ENCODE measurements at regions not wholly inside any gene's neighbourhood (a gene's known extent, or its start where the extent isn't known, plus 50 kb on each side); places are given as distances from the start of the nearest gene placed in this dataset.

GRCh38 chr14:58871573-58871972 is 233.8 kb downstream of the DACT1 start:
- no peak for FAIRE-seq
- no TSS peak for BruUV-seq (replicated peaks)

More at GRCh38 chr14:58871573-58871972, 233.8 kb downstream of the DACT1 start:
- Histone ChIP-seq H3K4me3 (no peak overlapping the region), H3K4me1 (ENCODE audit: control insufficient read depth, insufficient read depth, low read length) (no peaks in the 10 kb centered on the region), H3K4me2 (ENCODE audit: control insufficient read depth, insufficient read depth) (no peak overlapping the region), H4K20me1 (ENCODE audit: control insufficient read depth, insufficient read depth) (no peaks in the 10 kb centered on the region), H3K27me3 (replicated peaks in 1 of 2; ENCODE audit: control insufficient read depth in 2 of 2, insufficient read depth in 2 of 2, low read length in 1 of 2) (no peaks in the 10 kb centered on the region), H3K79me2 (ENCODE audit: control insufficient read depth, insufficient read depth, low read length) (no peaks in the 10 kb centered on the region), H3K9me3 (replicated peaks; ENCODE audit: control insufficient read depth, insufficient read depth, low read length) (no peaks in the 10 kb centered on the region), H3K36me3 (ENCODE audit: control insufficient read depth in 2 of 2, insufficient read depth in 2 of 2, low read length in 1 of 2) (no peaks in the 10 kb centered on the region), H3K27ac (ENCODE audit: control insufficient read depth, insufficient read depth) (no peak overlapping the region), H2AFZ (ENCODE audit: control insufficient read depth, low read depth, low read length) (no peak overlapping the region), H3K9ac (ENCODE audit: control insufficient read depth, insufficient read depth, low read length) (no peak overlapping the region)
- CTCF ChIA-PET, result interaction anchor here (0.7 kb wide), 1 partner anchor 9 kb away, joined by 3 read pairs; no protein-coding TSS in a partner anchor
- RAD21 ChIA-PET (ENCODE audit: unreplicated experiment), result no interaction called here
- DNase-seq (ENCODE audit: low read depth, low spot score) (no peak), ATAC-seq (no peak)
- SMC1A ChIA-PET (ENCODE audit: uncharacterized antibody, unreplicated experiment), result interaction anchor here (0.7 to 1.1 kb wide), 3 partner anchors 22 to 84 kb away, joined by 3 read pairs; no protein-coding TSS in a partner anchor
- POLR2A ChIA-PET, result no interaction called here
- in situ Hi-C loops (cut with MboI) (no loop called here), intact Hi-C loops (cut with micrococcal nuclease; ENCODE audit: unreplicated experiment) (no loop called here)
- TF ChIP-seq EP300 (IDR thresholded peaks at IDR 0.05; ENCODE audit: borderline replicate concordance in 1 of 2, control insufficient read depth in 1 of 2, low read depth in 2 of 2, low read length in 2 of 2), result no peak
- no peak for TF ChIP-seq NFYB (IDR thresholded peaks at IDR 0.05; ENCODE audit: insufficient read depth, low read depth, low read length)
- TF ChIP-seq, protein P1, sequence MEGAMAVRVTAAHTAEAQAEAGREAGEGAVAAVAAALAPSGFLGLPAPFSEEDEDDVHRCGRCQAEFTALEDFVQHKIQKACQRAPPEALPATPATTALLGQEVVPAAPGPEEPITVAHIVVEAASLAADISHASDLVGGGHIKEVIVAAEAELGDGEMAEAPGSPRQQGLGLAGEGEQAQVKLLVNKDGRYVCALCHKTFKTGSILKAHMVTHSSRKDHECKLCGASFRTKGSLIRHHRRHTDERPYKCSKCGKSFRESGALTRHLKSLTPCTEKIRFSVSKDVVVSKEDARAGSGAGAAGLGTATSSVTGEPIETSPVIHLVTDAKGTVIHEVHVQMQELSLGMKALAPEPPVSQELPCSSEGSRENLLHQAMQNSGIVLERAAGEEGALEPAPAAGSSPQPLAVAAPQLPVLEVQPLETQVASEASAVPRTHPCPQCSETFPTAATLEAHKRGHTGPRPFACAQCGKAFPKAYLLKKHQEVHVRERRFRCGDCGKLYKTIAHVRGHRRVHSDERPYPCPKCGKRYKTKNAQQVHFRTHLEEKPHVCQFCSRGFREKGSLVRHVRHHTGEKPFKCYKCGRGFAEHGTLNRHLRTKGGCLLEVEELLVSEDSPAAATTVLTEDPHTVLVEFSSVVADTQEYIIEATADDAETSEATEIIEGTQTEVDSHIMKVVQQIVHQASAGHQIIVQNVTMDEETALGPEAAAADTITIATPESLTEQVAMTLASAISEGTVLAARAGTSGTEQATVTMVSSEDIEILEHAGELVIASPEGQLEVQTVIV (IDR thresholded peaks at IDR 0.05; ENCODE audit: borderline replicate concordance, partially characterized antibody), result no peak
- TF ChIP-seq ATF7 (IDR thresholded peaks at IDR 0.05; ENCODE audit: low read depth), result no peak
- TF ChIP-seq SMAD5 (IDR thresholded peaks at IDR 0.05; ENCODE audit: low read depth), result no peak
- TF ChIP-seq, protein P2, sequence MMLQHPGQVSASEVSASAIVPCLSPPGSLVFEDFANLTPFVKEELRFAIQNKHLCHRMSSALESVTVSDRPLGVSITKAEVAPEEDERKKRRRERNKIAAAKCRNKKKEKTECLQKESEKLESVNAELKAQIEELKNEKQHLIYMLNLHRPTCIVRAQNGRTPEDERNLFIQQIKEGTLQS (IDR thresholded peaks at IDR 0.05; ENCODE audit: borderline replicate concordance, extremely low read depth, low read depth, low read length), result no peak
- no peak for TF ChIP-seq ZZZ3 (IDR thresholded peaks at IDR 0.05; ENCODE audit: control insufficient read depth, insufficient read length, low read depth)
- no peak for TF ChIP-seq RBBP5 (conservative IDR thresholded peaks at IDR 0.05)
- no peak for TF ChIP-seq PML (IDR thresholded peaks at IDR 0.05; ENCODE audit: low read length)
- TF ChIP-seq SREBF1 (IDR thresholded peaks at IDR 0.05; ENCODE audit: low read length), result no peak
- no peak for TF ChIP-seq ZNF622 (IDR thresholded peaks at IDR 0.05)
- whole genome bisulfite sequencing (ENCODE audit: insufficient coverage, insufficient replicate concordance, low lambda C conversion rate, missing lambda C conversion rate), result 5% methylated on average over 4 of the region's 4 CpGs

Data from GM12878 (cell line).